Right lobe of liver (tissue), 4 donors: ENCODE measurements at regions not wholly inside any gene's neighbourhood (a gene's known extent, or its start where the extent isn't known, plus 50 kb on each side); places are given as distances from the start of the nearest gene placed in this dataset.

Experiments
- POLR2A ChIP-seq: fragments of 450-650 bp; IDR thresholded peaks from one replicate; pipeline ENCODE4 v1.6.1; 2017; ENCODE audit warnings: antibody characterized with exemption, mild to moderate bottlenecking
- TF ChIP-seq, protein P1 (sequence below), 4 donors: fragments of 200-600 bp in 3 of 4; fragments of 450-650 bp in 1 of 4; IDR thresholded peaks; one replicate each; pipeline versions ENCODE4 v1.5.1 to v1.8.0; 2016 to 2022; ENCODE audit warnings: antibody characterized with exemption in 4 of 4, mild to moderate bottlenecking in 2 of 4
- donor health status: DM: no; HTN: no; CAD: no.
- donor health status: DM: no; HTN: no; CAD: no.
- donor health status: DM: no; HTN: yes; CAD: no.

DNA sequence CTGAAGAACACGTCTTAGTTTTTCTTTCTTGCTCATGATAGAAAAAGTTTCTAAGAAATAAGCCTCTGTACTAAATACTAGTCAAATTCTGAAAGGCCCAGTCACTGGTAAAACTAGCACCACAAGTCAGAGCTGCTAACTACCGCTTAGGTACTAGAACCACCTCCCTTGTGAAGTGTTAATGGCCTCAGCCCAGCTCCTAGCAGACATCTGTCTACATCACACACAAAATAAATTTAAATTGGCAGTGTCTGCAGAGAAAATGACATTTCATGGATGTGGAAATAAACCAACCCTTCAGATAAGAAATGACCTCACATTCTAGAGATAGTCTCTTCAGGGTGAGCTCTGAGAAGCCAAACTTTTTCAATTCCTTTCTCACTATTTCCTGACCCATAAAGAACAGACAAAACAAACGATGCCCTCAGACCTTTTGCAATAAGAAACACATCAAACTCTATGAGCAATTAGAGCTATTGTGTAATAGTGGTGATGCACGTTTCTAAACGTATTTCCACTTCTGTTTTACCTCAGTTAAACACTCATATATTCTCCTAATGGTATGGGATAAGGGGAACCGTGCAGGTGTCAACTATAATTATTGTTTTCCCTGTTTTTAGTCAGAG is 70.3 kb upstream of the DSG1 start:
- TF ChIP-seq, protein P1, sequence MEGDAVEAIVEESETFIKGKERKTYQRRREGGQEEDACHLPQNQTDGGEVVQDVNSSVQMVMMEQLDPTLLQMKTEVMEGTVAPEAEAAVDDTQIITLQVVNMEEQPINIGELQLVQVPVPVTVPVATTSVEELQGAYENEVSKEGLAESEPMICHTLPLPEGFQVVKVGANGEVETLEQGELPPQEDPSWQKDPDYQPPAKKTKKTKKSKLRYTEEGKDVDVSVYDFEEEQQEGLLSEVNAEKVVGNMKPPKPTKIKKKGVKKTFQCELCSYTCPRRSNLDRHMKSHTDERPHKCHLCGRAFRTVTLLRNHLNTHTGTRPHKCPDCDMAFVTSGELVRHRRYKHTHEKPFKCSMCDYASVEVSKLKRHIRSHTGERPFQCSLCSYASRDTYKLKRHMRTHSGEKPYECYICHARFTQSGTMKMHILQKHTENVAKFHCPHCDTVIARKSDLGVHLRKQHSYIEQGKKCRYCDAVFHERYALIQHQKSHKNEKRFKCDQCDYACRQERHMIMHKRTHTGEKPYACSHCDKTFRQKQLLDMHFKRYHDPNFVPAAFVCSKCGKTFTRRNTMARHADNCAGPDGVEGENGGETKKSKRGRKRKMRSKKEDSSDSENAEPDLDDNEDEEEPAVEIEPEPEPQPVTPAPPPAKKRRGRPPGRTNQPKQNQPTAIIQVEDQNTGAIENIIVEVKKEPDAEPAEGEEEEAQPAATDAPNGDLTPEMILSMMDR (IDR thresholded peaks at IDR 0.05), result no peak
- no peak for TF ChIP-seq POLR2A
